ENCODE measurements at regions not wholly inside any gene's neighbourhood (a gene's known extent, or its start where the extent isn't known, plus 50 kb on each side); places are given as distances from the start of the nearest gene placed in this dataset.

- no peak overlapping the region for H3K27ac ChIP-seq
- no peaks in the 10 kb centered on the region for H3K9me3 ChIP-seq
- no peak overlapping the region for H3K4me3 ChIP-seq
- no peak for DNase-seq
- TF ChIP-seq CTCF (IDR thresholded peaks at IDR 0.05) (no peak), POLR2A (IDR thresholded peaks at IDR 0.05) (no peak)
- H3K4me1 ChIP-seq, result no peaks in the 10 kb centered on the region
- H3K36me3 ChIP-seq, result no peaks in the 10 kb centered on the region
- no peaks in the 10 kb centered on the region for H3K27me3 ChIP-seq
Measured at GRCh38 chr5:6134281-6134680, 244.1 kb downstream of the MED10 start.

DNA sequence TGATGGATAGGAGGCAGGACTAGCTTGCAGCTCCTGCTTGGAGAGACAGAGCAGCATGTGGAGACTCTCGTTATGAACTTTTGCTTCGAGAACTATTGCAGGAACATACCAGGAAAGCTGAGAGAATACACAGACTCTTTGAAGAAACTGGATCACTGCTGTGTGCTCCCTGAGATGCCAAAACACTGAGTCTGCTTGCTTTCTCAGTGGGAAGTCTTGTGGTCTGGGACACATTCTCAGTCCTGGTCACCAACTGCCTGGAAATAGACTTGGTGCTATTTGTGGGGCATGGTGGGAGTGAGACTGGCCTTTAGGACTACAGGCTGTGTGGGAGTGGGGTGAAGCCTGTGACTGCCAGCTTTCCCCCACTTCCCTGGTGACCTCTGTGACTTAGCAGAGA is 252.6 kb downstream of the MED10 start:
- Histone ChIP-seq H3K9me3 (no peaks in the 10 kb centered on the region), H3K4me1 (no peaks in the 10 kb centered on the region), H3K27me3 (no peaks in the 10 kb centered on the region), H3K36me3 (no peaks in the 10 kb centered on the region), H3K4me3 (no peak overlapping the region), H3K27ac (no peak overlapping the region)
- no peak for DNase-seq
- no peak for TF ChIP-seq POLR2A (IDR thresholded peaks at IDR 0.05)
- TF ChIP-seq CTCF (IDR thresholded peaks at IDR 0.05), result no peak

GRCh38 chr5:6118691-6119090 is 259.7 kb downstream of the MED10 start:
- Histone ChIP-seq H3K4me1 (no peaks in the 10 kb centered on the region), H3K27me3 (no peaks in the 10 kb centered on the region), H3K9me3 (no peaks in the 10 kb centered on the region), H3K4me3 (no peak overlapping the region), H3K27ac (no peak overlapping the region), H3K36me3 (no peaks in the 10 kb centered on the region)
- DNase-seq, result no peak
- no peak for TF ChIP-seq POLR2A (IDR thresholded peaks at IDR 0.05)
- TF ChIP-seq CTCF (IDR thresholded peaks at IDR 0.05), result no peak

GRCh38 chr5:6117212-6117611 is 261.1 kb downstream of the MED10 start:
- DNase-seq, result no peak
- Histone ChIP-seq H3K9me3 (no peaks in the 10 kb centered on the region), H3K4me1 (no peaks in the 10 kb centered on the region), H3K27ac (no peak overlapping the region), H3K27me3 (no peaks in the 10 kb centered on the region), H3K36me3 (no peaks in the 10 kb centered on the region), H3K4me3 (no peak overlapping the region)
- TF ChIP-seq POLR2A (IDR thresholded peaks at IDR 0.05), result no peak
- TF ChIP-seq CTCF (IDR thresholded peaks at IDR 0.05), result no peak

- Histone ChIP-seq H3K36me3 (no peaks in the 10 kb centered on the region), H3K9me3 (no peaks in the 10 kb centered on the region), H3K4me3 (no peak overlapping the region), H3K4me1 (no peaks in the 10 kb centered on the region), H3K27me3 (no peaks in the 10 kb centered on the region), H3K27ac (no peak overlapping the region)
- no peak for DNase-seq
- TF ChIP-seq POLR2A (IDR thresholded peaks at IDR 0.05) (no peak), CTCF (IDR thresholded peaks at IDR 0.05) (no peak)
Measured at GRCh38 chr5:6115852-6116251, 262.5 kb downstream of the MED10 start.

DNA sequence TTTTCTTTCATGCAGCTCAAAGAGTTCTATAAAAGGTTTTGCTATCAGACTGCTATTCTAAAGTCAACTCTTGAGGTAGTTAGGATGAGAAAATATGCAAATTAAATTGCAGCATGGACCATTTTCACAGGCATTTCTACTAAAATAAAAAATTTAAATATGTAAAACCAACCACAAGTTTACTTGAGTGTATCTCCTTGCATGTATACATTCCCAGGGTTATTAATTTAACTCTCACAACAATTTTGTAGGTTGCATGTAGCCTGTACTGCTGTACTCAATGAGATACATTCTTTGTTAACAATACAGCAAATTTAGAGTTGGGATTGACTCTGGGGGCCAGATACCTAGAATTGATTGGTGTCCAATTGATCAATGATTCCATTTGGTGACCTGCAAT is 265.8 kb downstream of the MED10 start:
- Histone ChIP-seq H3K9me3 (no peaks in the 10 kb centered on the region), H3K27me3 (no peaks in the 10 kb centered on the region), H3K27ac (no peak overlapping the region), H3K36me3 (no peaks in the 10 kb centered on the region), H3K4me1 (no peaks in the 10 kb centered on the region), H3K4me3 (no peak overlapping the region)
- TF ChIP-seq POLR2A (IDR thresholded peaks at IDR 0.05) (no peak), CTCF (IDR thresholded peaks at IDR 0.05) (no peak)
- DNase-seq, result no peak

Data from Peyer's patch (tissue), 4 donors.